ENCODE measurements at regions not wholly inside any gene's neighbourhood (a gene's known extent, or its start where the extent isn't known, plus 50 kb on each side); places are given as distances from the start of the nearest gene placed in this dataset.
A peak's percentile ranks its signal among the peaks of the same experiment; 100 is the strongest.

- no peak for DNase-seq (ENCODE audit: low read depth in 2 of 2)
These were observed 143.4 kb downstream of the C11orf91 start for GRCh38 chr11:33557201-33557600.

DNA sequence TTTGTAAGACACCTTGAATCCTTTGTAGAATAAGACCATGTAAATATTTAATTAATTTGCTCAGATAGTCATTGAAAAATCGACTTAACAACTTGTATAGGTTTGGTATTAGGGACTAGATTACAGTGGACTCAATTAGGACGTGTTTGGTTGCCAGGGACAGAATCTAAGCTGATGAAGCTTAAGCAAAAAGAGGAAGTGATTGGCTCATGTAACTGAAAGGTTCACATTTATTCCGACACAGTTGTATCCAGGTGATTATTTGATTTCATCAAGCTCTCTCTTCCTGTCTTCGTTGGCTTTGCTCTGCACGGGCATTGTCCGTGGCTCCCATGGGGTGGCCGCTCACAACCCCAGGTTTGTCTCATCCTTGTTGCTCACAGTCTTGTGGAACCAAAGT, 146.4 kb downstream of the C11orf91 start:
- DNase-seq (ENCODE audit: low read depth in 2 of 2) = no peak

- no peak for DNase-seq (ENCODE audit: low read depth in 2 of 2)
These were observed 147.1 kb downstream of the C11orf91 start for GRCh38 chr11:33553486-33553885.

DNA sequence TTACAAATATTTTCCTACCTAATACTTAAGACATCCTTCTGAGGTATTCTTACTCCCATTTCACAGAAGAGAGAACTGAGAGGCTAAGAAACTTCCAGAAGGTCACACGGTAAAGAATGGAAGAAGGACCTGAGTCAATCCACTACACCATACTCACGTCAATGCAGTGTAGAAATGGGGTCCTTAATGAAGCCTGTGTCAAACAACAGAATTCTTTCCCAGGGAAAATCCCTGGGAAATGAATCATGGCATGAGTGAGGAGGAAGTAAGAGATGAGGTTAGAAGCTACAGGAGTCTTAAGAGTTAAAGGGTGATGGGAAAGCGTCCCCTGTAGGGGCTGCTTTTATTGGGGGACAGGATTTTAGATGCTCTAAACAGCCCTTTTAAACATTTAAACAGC, 147.9 kb downstream of the C11orf91 start:
- no peak for DNase-seq (ENCODE audit: low read depth in 2 of 2)

- no peak for DNase-seq (ENCODE audit: low read depth in 2 of 2)
These were observed 149.6 kb downstream of the C11orf91 start for GRCh38 chr11:33551051-33551450.

- no peak for DNase-seq (ENCODE audit: low read depth in 2 of 2)
These were observed 151.1 kb downstream of the C11orf91 start for GRCh38 chr11:33549483-33549882.

DNA sequence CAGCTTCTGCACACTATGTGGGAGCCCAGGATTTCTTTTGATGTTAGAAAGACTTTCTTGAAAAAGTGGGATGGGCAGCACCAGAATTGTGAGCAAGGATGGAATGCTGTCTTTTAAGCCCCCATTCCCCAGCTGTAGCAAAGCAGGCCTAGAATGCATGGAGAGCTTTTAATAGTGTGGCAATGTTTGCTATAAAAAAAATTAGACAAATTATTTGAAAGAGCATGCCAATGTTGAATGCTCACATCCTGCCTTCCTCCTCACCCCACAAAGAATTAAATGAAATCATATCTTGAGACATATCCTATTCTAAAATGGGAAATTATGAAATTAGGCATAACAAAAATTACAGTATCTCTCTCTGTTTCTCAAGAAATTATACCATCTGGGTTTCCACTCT, 154.7 kb downstream of the C11orf91 start:
- no peak for DNase-seq (ENCODE audit: low read depth in 2 of 2)

- no peak for DNase-seq (ENCODE audit: low read depth in 2 of 2)
These were observed 155.8 kb downstream of the C11orf91 start for GRCh38 chr11:33544593-33545373.

- no peak for DNase-seq (ENCODE audit: low read depth in 2 of 2)
These were observed 156.8 kb downstream of the C11orf91 start for GRCh38 chr11:33543823-33544222.

GRCh38 chr11:33542921-33543320, 157.7 kb downstream of the C11orf91 start:
- DNase-seq (ENCODE audit: low read depth in 2 of 2) = peak in 1 of 2 experiments; percentile 30

DNA sequence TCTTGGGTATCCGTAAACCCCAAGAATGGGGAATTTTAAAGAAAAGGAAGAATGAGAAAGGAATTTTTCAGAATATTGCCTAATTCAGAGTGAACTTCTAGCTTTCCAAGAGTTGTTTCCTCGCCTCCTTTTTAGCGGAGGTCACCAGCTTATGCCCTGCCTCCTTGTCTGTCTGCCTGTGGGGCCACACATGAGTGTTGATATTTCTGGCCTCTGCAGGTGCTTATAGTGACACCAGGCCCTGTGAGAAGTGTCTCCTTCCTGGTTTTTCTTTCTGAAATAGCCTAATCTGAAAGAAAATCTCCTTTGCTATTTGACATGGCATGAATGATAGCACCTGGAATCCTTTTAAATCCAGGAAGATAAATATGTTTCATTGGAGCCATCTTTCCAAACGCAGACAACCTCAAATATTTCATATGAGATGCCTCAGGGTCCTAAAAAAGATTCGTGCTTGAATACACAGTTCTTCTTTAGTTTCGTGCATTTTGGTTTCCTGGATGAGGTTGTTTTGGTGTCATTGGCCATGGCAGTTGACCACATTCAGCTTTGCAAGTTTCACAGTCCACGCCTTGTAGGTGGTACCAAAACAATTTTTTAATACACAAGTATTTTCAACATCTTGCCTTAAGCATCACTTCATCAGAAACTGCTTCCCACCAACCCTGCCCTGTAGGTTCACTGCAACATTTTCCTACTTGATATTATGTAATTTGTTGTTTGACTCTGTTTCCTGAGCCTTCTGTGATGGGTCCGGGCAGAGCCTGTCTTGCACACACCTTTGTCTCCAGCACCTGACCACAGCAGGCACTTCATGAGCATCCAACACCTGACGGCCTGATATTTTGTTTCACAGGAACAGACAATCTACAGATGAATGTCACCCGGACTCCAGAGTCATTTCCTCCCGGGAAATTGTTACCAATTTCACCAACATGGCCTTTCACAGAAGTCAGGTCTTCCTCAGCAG, 159.4 kb downstream of the C11orf91 start:
- no peak for DNase-seq (ENCODE audit: low read depth in 2 of 2)

DNA sequence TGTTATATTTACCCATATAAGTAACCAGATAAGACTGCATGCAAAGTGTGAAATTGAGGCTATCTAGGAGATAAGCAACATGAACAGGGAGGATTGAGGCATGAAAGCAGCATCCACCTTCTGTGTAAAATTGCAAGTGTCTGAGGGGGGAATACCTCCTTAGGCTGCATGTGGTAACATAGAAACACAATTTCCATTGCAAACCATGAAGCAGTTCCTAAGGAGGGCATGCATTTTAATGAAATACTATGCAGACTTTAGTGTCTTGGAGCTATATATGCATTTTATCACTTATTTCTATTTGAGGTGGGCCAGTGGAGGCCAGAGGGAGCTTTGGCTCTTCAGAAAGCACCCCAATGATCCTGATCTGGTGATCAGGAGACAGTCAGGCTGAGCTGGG, 160.2 kb downstream of the C11orf91 start:
- DNase-seq (ENCODE audit: low read depth in 2 of 2) = no peak

DNA sequence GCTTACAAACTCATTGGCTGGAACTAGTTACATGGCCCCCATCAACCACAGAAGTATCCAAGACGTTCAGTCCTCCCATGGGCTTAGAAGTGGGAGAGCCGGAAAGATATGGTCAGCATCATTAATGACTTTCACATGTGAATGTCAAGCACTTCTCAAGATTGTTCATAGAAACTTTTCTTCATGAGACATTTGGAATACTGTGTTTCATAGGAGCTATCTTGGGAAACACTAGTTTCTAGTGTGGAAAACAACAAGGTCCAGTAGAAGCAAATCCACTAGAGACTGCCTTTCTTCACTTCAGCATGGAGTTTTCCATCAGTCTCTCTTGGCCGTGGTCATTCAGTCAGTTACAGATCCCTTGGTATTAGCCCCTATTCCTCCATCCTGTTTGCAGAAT, 160.9 kb downstream of the C11orf91 start:
- no peak for DNase-seq (ENCODE audit: low read depth in 2 of 2)

- no peak for DNase-seq (ENCODE audit: low read depth in 2 of 2)
These were observed 161.9 kb downstream of the C11orf91 start for GRCh38 chr11:33538726-33539125.

DNA sequence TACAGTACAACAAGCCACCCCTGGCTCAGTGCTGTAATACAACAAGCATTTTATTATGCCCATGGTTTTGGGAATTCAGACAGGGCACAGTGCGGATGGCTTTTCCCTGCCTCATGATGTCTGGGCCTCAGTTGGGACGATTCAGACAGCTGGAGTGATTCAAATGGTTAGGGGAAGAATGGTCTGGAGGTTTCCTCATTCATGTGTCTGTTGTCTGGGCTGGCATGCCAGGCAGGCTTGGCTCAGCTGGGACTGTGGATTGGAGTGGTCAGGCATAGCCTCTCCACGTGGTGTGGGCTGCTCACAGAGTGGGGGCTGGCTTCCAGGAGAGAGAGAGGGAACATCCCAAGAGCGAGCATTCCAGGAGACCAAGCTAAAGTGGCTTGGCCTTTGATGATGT, 164.4 kb downstream of the C11orf91 start:
- no peak for DNase-seq (ENCODE audit: low read depth in 2 of 2)

DNA sequence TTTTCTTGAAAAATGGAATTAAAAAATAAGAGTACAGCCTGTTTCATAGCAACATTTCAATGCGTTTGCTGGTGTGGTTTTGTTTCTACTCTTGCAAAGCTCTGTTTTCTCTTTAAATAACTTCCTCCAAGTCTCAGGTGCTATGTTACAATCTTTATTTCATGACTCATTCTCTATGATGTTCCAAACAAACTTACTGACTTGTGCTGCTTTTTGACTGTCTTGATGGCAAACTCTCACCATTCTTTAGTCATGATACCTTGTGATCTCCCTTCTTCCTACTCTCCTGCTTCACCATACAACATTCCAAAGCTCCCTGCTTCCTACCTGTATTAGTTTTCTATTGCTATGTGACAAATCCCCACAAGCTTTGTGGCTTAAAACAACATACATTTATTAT, 166.1 kb downstream of the C11orf91 start:
- no peak for DNase-seq (ENCODE audit: low read depth in 2 of 2)

DNA sequence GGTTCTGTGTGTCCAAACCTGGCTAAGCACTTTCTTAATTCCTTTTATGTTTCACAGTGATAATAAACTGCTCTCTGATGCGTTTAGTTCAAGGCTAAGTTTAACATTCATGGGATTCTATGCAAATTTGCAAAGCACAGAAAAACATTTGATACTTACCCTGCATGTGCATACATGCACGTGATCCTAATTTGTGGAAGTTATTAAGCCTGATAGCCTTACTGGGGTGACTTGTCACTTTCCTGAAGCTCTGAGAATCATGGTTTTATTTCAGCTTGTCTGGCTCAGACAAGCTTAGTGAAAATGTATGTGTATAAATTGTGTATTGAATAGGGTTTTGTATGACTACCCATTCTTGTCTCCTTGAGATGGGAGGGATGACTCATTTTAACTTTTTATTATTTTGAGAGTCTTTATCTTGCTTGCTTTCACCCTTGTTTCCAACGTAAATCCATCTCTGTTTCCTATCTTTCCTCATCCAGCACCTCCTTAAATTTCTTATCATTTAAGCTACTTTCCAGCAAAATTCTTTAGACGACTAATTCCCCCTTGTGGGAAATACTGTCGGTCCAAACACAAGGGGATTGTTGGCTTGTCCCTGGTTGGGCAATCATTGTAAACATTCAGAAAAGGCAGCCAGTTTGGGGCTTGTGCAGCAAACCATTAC, 167.1 kb downstream of the C11orf91 start:
- DNase-seq (ENCODE audit: low read depth in 2 of 2) = no peak

DNA sequence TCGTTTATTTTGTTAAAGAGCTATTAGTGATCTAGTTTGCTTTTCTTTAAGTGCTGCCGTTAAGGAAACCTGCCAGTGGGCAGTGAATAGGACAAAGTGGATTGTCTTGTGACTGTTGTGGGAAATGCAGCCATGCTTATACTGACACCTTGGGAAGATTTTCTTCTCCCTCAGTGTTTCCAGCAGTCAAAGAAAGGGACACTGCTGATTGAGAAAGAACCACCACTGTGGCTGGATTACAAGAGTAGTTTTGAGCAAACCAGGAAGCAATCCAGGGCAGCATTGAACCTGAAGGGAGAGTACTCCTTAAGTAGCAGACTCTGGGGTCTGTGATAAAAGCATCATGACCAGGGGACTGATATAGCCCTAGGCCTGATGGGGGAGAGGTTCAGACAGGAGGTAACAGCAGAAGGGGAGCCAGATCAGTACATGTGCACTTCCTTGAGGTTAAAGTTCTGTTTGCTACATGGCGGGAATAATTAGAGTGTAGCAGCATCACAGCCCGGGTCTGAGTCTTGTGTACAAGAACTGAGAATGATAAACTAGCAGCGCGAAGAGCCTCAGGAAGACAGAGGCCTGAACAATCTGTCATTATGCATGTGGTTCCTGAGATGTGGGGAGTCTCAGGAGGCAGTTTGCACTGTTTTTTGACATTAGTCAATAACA, 167.8 kb downstream of the C11orf91 start:
- no peak for DNase-seq (ENCODE audit: low read depth in 2 of 2)

- DNase-seq (ENCODE audit: low read depth in 2 of 2) = no peak
These were observed 168.4 kb downstream of the C11orf91 start for GRCh38 chr11:33532257-33532656.

GRCh38 chr11:33531743-33532181, 168.9 kb downstream of the C11orf91 start:
- no peak for DNase-seq (ENCODE audit: low read depth in 2 of 2)

DNA sequence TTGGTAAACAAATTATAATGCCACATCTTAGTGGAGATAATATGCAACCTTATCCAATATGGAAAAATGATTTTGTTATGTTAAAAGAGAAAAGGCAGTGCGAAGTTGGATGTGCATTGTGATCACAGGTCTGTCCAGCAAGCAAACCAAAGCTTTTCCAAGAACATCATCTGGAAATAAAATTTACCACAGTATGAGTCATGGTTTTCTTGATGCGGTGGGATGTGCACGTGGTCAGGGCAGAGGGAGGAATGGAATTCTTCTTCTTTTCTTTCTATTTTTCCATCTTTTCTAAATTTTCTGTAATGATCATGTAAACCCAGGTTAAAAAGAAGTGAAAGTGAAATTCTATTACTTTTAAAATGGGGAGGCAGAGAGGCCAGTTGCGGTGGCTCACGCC, 169.8 kb downstream of the C11orf91 start:
- no peak for DNase-seq (ENCODE audit: low read depth in 2 of 2)

DNA sequence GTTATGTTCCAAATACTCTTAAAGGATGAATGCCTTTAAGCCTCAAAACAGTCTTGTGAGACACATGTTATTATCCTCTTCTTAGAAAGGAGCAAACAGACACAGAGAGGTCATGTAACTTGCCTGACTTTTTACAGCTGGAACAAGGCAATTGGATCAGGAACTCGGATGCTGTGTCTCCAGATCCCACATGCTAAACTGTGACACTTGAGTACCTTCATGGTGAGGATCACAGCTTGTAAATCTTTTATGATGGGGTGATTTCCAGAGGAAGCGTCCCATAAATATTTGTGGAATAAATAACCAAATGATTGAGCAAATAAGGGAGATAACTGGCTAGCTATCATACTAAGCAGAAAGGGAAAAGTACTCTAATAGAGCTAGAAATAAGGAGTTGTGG, 171.2 kb downstream of the C11orf91 start:
- DNase-seq (ENCODE audit: low read depth in 2 of 2) = no peak

Measured in stimulated activated CD4-positive, alpha-beta T cell treated with anti-CD3 and anti-CD28 coated beads, Interleukin-12 subunit alpha, Interleukin-12 subunit beta, amount 100 ng/mL, for 24 hours (primary cell).